GM23338 (cell line): ENCODE measurements at regions not wholly inside any gene's neighbourhood (a gene's known extent, or its start where the extent isn't known, plus 50 kb on each side); places are given as distances from the start of the nearest gene placed in this dataset.
A peak's percentile ranks its signal among the peaks of the same experiment; 100 is the strongest.

Source experiments
- ATAC-seq: fragments of 200-7000 bp; cut with Tn5 transposase; 3 replicates; pipeline ENCODE4 v1.9.1; 2020
- DNase-seq: peaks from one replicate; pipeline ENCODE4 v3.0.0-alpha.2; 2015; ENCODE audit warnings: low spot score
- H2AFZ ChIP-seq: fragments of 200-600 bp; sonication (generic); 2 replicates; pipeline ENCODE4 v1.8.0; 2016; ENCODE audit warnings: antibody characterized with exemption, mild to moderate bottlenecking, moderate library complexity
- H3F3A ChIP-seq: fragments of 200-600 bp; sonication (generic); replicated peaks from 2 replicates; pipeline ENCODE4 v1.8.0; 2017; ENCODE audit warnings: antibody characterized with exemption, mixed run types, low read depth
- H3K27ac ChIP-seq: fragments of 200-600 bp; sonication (generic); 2 replicates; pipeline ENCODE4 v1.6.1; 2016; ENCODE audit warnings: low read depth
- H3K27me3 ChIP-seq: fragments of 200-600 bp; sonication (generic); 2 replicates; pipeline ENCODE4 v1.8.0; 2016; ENCODE audit warnings: mild to moderate bottlenecking, mixed run types, moderate library complexity; ENCODE audit not compliant: insufficient read depth
- H3K36me3 ChIP-seq: fragments of 200-600 bp; sonication (generic); 2 replicates; pipeline ENCODE4 v1.8.0; 2016; ENCODE audit warnings: mild to moderate bottlenecking; ENCODE audit not compliant: insufficient read depth
- H3K4me1 ChIP-seq: fragments of 200-600 bp; sonication (generic); 2 replicates; pipeline ENCODE4 v1.8.0; 2016; ENCODE audit warnings: mild to moderate bottlenecking, moderate library complexity; ENCODE audit not compliant: insufficient read depth
- H3K4me2 ChIP-seq: fragments of 200-600 bp; sonication (generic); 2 replicates; pipeline ENCODE4 v1.7.1; 2017; ENCODE audit warnings: mixed run types
- H3K4me3 ChIP-seq: fragments of 200-600 bp; sonication (generic); 2 replicates; pipeline ENCODE4 v1.6.1; 2016; ENCODE audit warnings: mixed run types
- H3K79me2 ChIP-seq: fragments of 200-600 bp; sonication (generic); replicated peaks from 2 replicates; pipeline ENCODE4 v1.8.0; 2017; ENCODE audit warnings: mild to moderate bottlenecking; ENCODE audit not compliant: insufficient read depth
- H3K9me2 ChIP-seq: fragments of 200-600 bp; sonication (generic); 2 replicates; pipeline ENCODE4 v1.8.0; 2017; ENCODE audit not compliant: insufficient read depth
- H4K20me1 ChIP-seq: fragments of 200-600 bp; sonication (generic); replicated peaks from 2 replicates; pipeline ENCODE4 v1.8.0; 2017; ENCODE audit warnings: mild to moderate bottlenecking; ENCODE audit not compliant: insufficient read depth
- H3K27ac Mint-ChIP-seq: 2 replicates; pipeline ENCODE4 v1.8.0; 2020; ENCODE audit warnings: inconsistent platforms, mild to moderate bottlenecking, moderate library complexity, mixed read lengths
- H3K27me3 Mint-ChIP-seq: 3 replicates; pipeline ENCODE4 v1.8.0; 2022; ENCODE audit warnings: low read depth, mild to moderate bottlenecking, moderate library complexity, mixed read lengths, inconsistent platforms; ENCODE audit not compliant: insufficient read depth, poor library complexity
- H3K36me3 Mint-ChIP-seq: 3 replicates; pipeline ENCODE4 v1.8.0; 2021; ENCODE audit warnings: low read depth, mild to moderate bottlenecking, inconsistent platforms, moderate library complexity, mixed read lengths
- H3K4me1 Mint-ChIP-seq: 3 replicates; pipeline ENCODE4 v1.8.0; 2020; ENCODE audit warnings: mild to moderate bottlenecking, inconsistent platforms, mixed read lengths
- H3K4me3 Mint-ChIP-seq: 3 replicates; pipeline ENCODE4 v1.8.0; 2021; ENCODE audit warnings: moderate library complexity, mild to moderate bottlenecking, inconsistent platforms, mixed read lengths
- H3K9me3 Mint-ChIP-seq: 3 replicates; pipeline ENCODE4 v1.8.0; 2020; ENCODE audit warnings: moderate library complexity, mild to moderate bottlenecking, inconsistent platforms, mixed read lengths
- CREB1 ChIP-seq: fragments of 250-450 bp; sonication (Bioruptor Pico); IDR thresholded peaks from 2 replicates; pipeline ENCODE4 v1.5.0; 2020; ENCODE audit warnings: low read depth, mild to moderate bottlenecking, moderate library complexity
- CTCF ChIP-seq, 2 experiments: fragments of 200-600 bp in 1 of 2; sonication (generic) in 1 of 2; conservative IDR thresholded peaks; 2 replicates each; pipeline versions ENCODE4 v1.5.1 to v1.6.1; 2016 to 2017; ENCODE audit warnings: antibody characterized with exemption in 2 of 2, low read depth in 2 of 2, mild to moderate bottlenecking in 2 of 2, moderate library complexity in 1 of 2
- ETS1 ChIP-seq: IDR thresholded peaks from 2 replicates; pipeline ENCODE4 v1.6.1; 2016; ENCODE audit warnings: antibody characterized with exemption
- EZH2 ChIP-seq: fragments of 200-600 bp; sonication (generic); IDR thresholded peaks from one replicate; pipeline ENCODE4 v1.8.0; 2017; ENCODE audit warnings: antibody characterized with exemption, mild to moderate bottlenecking, low read depth; ENCODE audit not compliant: unreplicated experiment
- NANOG ChIP-seq: IDR thresholded peaks from 2 replicates; pipeline ENCODE4 v1.6.1; 2016; ENCODE audit warnings: antibody characterized with exemption, borderline replicate concordance
- POLR2AphosphoS5 ChIP-seq: IDR thresholded peaks from 2 replicates; pipeline ENCODE4 v1.6.1; 2016; ENCODE audit warnings: antibody characterized with exemption, low read depth
- STAT1 ChIP-seq: IDR thresholded peaks from one replicate; pipeline ENCODE4 v1.6.1; 2016; ENCODE audit warnings: antibody characterized with exemption; ENCODE audit not compliant: unreplicated experiment
- ZNF114 ChIP-seq: fragments of 250-450 bp; sonication (Bioruptor Pico); IDR thresholded peaks from 2 replicates; pipeline ENCODE4 v1.5.0; 2020; ENCODE audit warnings: mild to moderate bottlenecking, moderate library complexity
- ZNF331 ChIP-seq: fragments of 250-450 bp; sonication (Bioruptor Pico); IDR thresholded peaks from 2 replicates; pipeline ENCODE4 v1.5.0; 2020; ENCODE audit warnings: low read depth, mild to moderate bottlenecking, moderate library complexity

- no peaks in the 10 kb centered on the region for H3K36me3 ChIP-seq
- Mint-ChIP-seq H3K4me1 (no peaks in the 10 kb centered on the region), H3K36me3 (no peaks in the 10 kb centered on the region), H3K9me3 (no peaks in the 10 kb centered on the region), H3K27ac (no peak overlapping the region), H3K4me3 (no peak overlapping the region), H3K27me3 (peaks cover 2% of the 10 kb centered on the region)
- H3F3A ChIP-seq: no peaks in the 10 kb centered on the region
- DNase-seq: no peak
- H3K79me2 ChIP-seq: no peaks in the 10 kb centered on the region
- H2AFZ ChIP-seq: no peak overlapping the region
- H3K9me2 ChIP-seq: no peaks in the 10 kb centered on the region
- no peaks in the 10 kb centered on the region for H3K27me3 ChIP-seq
- no peak for ATAC-seq
- TF ChIP-seq ETS1 (no peak), NANOG (no peak), ZNF331 (CRISPR knock-in tag) (no peak), STAT1 (no peak), EZH2 (no peak), ZNF114 (no peak), POLR2AphosphoS5 (no peak)
- no peaks in the 10 kb centered on the region for H3K4me1 ChIP-seq
- H3K4me2 ChIP-seq: no peak overlapping the region
- H4K20me1 ChIP-seq: no peaks in the 10 kb centered on the region
- no peak overlapping the region for H3K27ac ChIP-seq
- no peak overlapping the region for H3K4me3 ChIP-seq
Observed at GRCh38 chr5:132132138-132132537, 58.5 kb downstream of the CSF2 start.

GRCh38 chr5:132134384-132134783, 60.8 kb downstream of the CSF2 start:
- H3K4me3 Mint-ChIP-seq: no peak overlapping the region
- no peaks in the 10 kb centered on the region for H3K36me3 Mint-ChIP-seq
- H3K27ac Mint-ChIP-seq: no peak overlapping the region
- H3K9me3 Mint-ChIP-seq: no peaks in the 10 kb centered on the region
- H3K4me1 ChIP-seq: no peaks in the 10 kb centered on the region
- no peaks in the 10 kb centered on the region for H3K9me2 ChIP-seq
- H3K79me2 ChIP-seq: no peaks in the 10 kb centered on the region
- H3K27me3 ChIP-seq: no peaks in the 10 kb centered on the region
- no peaks in the 10 kb centered on the region for H3F3A ChIP-seq
- ATAC-seq: no peak
- no peak overlapping the region for H3K4me2 ChIP-seq
- no peaks in the 10 kb centered on the region for H3K4me1 Mint-ChIP-seq
- H4K20me1 ChIP-seq: no peaks in the 10 kb centered on the region
- DNase-seq: peak; percentile 23
- H3K36me3 ChIP-seq: no peaks in the 10 kb centered on the region
- H3K27me3 Mint-ChIP-seq: peaks cover 2% of the 10 kb centered on the region
- no peak overlapping the region for H3K27ac ChIP-seq
- TF ChIP-seq STAT1 (no peak), CREB1 (CRISPR knock-in tag) (no peak), CTCF (conservative IDR thresholded peaks at IDR 0.05; ENCODE audit: low read depth in 2 of 2) (peak in 1 of 2 experiments; percentile 32; a peak in 1 of 4 replicates)
- no peak overlapping the region for H3K4me3 ChIP-seq
- no peak overlapping the region for H2AFZ ChIP-seq

GRCh38 chr5:132136906-132137305, 63.3 kb downstream of the CSF2 start:
- H3K36me3 Mint-ChIP-seq: no peaks in the 10 kb centered on the region
- no peaks in the 10 kb centered on the region for H3K79me2 ChIP-seq
- H3K27ac Mint-ChIP-seq: no peak overlapping the region
- no peak overlapping the region for H3K27ac ChIP-seq
- H4K20me1 ChIP-seq: no peaks in the 10 kb centered on the region
- H3K4me1 Mint-ChIP-seq: no peaks in the 10 kb centered on the region
- no peaks in the 10 kb centered on the region for H3K27me3 ChIP-seq
- H3K9me2 ChIP-seq: no peaks in the 10 kb centered on the region
- no peak overlapping the region for H3K4me2 ChIP-seq
- no peak overlapping the region for H3K4me3 Mint-ChIP-seq
- H3K9me3 Mint-ChIP-seq: peaks cover 3% of the 10 kb centered on the region; the same call in 1 of the 3 replicates
- no peak for ATAC-seq
- no peak for DNase-seq
- H3K36me3 ChIP-seq: no peaks in the 10 kb centered on the region
- no peak overlapping the region for H2AFZ ChIP-seq
- no peak overlapping the region for H3K4me3 ChIP-seq
- H3F3A ChIP-seq: no peaks in the 10 kb centered on the region
- H3K27me3 Mint-ChIP-seq: peaks cover 2% of the 10 kb centered on the region
- H3K4me1 ChIP-seq: no peaks in the 10 kb centered on the region
- no peak for TF ChIP-seq ZNF114
